ENCODE measurements at regions not wholly inside any gene's neighbourhood (a gene's known extent, or its start where the extent isn't known, plus 50 kb on each side); places are given as distances from the start of the nearest gene placed in this dataset.

DNA sequence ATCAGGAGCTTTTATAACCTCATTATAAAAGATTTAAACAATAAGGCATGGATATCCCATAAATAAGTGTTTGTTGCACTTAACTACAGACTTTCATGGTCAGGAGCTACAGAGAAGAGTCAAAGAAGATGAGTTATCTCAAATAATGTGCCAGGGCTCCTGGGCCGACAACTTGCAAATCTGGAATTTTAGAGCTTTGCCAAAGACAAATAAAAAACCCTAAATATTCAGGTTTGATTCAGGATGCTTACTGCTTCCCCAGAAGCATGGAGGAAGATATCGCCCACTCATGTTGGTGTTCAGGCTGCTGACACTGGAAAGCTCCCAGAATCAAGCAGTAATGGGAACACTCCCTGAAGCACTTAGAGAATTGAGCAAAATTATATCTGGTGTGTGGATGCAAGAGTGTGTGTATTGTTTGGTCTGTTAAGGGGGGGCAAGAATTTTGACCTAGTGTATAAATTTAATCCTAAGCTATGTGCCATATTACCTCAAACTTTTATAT lies 176.9 kb upstream of the ESRRG start:
- no peak overlapping the region for H3K4me3 ChIP-seq (replicated peaks in 1 of 2; ENCODE audit: low read depth in 2 of 2, low read length in 2 of 2)
- TF ChIP-seq, protein P1, sequence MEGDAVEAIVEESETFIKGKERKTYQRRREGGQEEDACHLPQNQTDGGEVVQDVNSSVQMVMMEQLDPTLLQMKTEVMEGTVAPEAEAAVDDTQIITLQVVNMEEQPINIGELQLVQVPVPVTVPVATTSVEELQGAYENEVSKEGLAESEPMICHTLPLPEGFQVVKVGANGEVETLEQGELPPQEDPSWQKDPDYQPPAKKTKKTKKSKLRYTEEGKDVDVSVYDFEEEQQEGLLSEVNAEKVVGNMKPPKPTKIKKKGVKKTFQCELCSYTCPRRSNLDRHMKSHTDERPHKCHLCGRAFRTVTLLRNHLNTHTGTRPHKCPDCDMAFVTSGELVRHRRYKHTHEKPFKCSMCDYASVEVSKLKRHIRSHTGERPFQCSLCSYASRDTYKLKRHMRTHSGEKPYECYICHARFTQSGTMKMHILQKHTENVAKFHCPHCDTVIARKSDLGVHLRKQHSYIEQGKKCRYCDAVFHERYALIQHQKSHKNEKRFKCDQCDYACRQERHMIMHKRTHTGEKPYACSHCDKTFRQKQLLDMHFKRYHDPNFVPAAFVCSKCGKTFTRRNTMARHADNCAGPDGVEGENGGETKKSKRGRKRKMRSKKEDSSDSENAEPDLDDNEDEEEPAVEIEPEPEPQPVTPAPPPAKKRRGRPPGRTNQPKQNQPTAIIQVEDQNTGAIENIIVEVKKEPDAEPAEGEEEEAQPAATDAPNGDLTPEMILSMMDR (IDR thresholded peaks at IDR 0.05; ENCODE audit: low read depth, low read length): no peak
- DNase-seq (ENCODE audit: low read depth in 2 of 2): no peak

DNA sequence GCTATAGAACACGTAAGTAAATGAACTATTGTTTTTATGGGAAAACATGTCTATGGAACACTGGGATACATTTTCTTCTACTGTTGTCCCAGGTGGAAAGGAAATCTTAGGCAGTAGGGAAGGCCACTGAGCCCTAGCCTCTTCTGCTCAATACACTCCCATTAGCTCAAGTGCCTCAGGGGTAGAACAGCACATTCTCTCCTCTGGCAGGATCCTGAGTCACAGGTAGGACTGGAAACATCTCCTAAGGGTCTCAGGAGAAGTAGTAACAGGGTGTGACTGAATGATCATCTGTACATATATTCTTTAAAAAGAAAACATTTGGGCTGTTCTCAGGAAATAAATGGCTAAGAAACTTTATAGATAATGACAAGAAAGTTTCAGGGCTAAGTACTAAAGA lies 175.6 kb upstream of the ESRRG start:
- no peak for DNase-seq (ENCODE audit: low read depth in 2 of 2)
- TF ChIP-seq, protein P1 (IDR thresholded peaks at IDR 0.05; ENCODE audit: low read depth, low read length): no peak
- no peak overlapping the region for H3K4me3 ChIP-seq (replicated peaks in 1 of 2; ENCODE audit: low read depth in 2 of 2, low read length in 2 of 2)

DNA sequence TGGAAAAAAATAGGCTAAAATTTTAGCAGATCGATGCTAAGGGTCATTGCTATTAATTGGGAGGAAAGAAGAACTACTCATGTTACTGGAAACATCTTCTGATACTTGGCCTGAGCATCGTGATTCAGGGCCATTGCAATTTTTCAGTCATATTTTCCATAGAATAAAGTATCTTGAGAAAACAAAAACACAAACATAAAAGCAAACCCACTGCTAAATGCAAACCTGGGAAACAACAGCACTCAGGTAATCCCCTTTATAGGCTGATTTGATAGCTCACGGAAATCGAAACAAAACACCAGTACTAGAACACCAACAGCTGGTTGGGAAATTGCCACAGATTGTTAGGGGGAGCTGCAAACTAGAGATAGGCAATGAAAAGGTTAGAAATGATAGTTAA lies 172.9 kb upstream of the ESRRG start:
- DNase-seq (ENCODE audit: low read depth in 2 of 2): no peak
- no peak overlapping the region for H3K4me3 ChIP-seq (replicated peaks in 1 of 2; ENCODE audit: low read depth in 2 of 2, low read length in 2 of 2)
- TF ChIP-seq, protein P1 (IDR thresholded peaks at IDR 0.05; ENCODE audit: low read depth, low read length): no peak

DNA sequence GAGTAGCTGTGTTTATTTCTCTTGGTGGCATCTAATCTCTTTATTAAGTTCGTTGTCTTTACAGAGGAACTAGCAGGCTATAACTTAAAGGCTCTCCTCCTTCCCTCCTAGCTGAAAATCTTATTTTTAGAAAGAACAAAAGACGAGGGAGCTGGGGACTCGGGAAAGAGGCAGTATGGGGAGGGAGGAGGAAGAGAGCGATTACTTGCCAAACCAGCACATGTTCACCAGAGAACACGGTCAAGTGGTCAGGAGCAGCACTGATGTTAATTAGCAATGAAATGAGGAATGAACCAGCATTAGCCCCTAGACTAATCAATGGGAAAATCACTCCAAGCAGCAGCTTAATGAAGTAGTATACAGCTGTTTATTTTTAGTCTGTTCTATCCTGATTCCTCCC lies 171.3 kb upstream of the ESRRG start:
- TF ChIP-seq, protein P1 (IDR thresholded peaks at IDR 0.05; ENCODE audit: low read depth, low read length): no peak
- no peak for DNase-seq (ENCODE audit: low read depth in 2 of 2)
- no peak overlapping the region for H3K4me3 ChIP-seq (replicated peaks in 1 of 2; ENCODE audit: low read depth in 2 of 2, low read length in 2 of 2)

DNA sequence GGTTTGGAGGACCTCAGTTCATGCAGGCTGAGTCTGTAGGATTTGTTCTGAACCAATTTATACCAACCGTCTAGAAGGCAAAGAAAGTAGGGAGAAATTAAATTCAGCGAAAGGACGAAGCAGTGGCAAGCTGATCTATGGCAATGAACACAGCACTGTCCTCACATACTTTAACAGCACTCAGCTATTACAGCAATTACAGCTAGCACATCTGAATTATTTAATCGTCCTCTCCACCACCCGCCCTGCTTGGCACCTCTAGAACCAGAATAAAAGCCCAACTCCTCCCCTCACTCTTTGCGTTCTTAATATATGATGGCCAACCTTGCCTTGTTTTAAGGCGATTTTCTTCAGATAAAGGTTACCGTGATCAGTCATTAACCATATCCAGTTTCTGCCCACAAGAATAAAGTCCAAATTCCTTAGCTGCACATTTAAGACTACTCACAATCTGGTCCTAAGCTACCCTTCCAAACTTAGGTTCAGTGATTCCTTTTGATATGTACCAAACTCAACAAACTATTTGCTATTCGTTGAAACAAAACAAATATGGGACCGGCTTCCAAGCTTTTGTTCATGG lies 169.4 kb upstream of the ESRRG start:
- TF ChIP-seq, protein P1 (IDR thresholded peaks at IDR 0.05; ENCODE audit: low read depth, low read length): no peak
- DNase-seq (ENCODE audit: low read depth in 2 of 2): no peak
- no peak overlapping the region for H3K4me3 ChIP-seq (replicated peaks in 1 of 2; ENCODE audit: low read depth in 2 of 2, low read length in 2 of 2)

DNA sequence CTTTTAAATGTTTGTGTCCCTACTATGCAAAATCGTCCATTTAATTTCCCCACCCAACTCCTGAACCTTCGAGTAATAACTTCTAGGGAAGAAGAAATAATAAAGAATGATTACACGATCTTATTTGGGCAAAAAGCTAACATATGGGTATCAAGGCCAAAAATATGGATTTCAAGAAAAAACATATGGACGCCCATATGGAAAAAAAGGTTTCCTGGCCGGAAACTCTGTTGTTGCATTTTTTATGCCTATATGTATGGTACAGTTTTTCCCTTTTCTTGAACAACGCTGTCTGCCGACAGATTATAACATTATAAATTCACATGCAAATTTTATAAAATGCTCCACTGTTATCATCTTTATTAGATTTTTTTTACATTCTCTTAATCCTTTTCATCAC lies 167.6 kb upstream of the ESRRG start:
- TF ChIP-seq, protein P1 (IDR thresholded peaks at IDR 0.05; ENCODE audit: low read depth, low read length): no peak
- no peak overlapping the region for H3K4me3 ChIP-seq (replicated peaks in 1 of 2; ENCODE audit: low read depth in 2 of 2, low read length in 2 of 2)
- no peak for DNase-seq (ENCODE audit: low read depth in 2 of 2)

DNA sequence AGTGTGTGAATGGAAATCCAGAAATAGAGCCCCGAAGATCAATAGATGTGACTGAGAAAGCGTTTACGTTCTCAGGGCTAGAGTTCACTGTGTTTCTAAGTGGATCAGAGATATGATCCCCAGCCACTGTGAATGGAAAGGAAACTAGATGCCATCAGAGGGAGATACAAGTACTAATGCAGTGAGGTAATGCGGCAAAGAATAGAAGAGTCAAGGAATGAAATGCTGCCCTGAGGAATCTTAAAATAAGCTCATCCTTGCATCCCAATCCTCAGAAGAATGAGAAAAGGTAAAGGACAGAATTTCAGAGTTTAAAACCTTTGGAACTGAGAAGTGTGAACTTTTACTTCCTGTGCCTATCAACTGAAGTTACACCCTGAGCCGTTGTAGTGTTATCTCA lies 165.5 kb upstream of the ESRRG start:
- DNase-seq (ENCODE audit: low read depth in 2 of 2): no peak
- H3K4me3 ChIP-seq (replicated peaks in 1 of 2; ENCODE audit: low read depth in 2 of 2, low read length in 2 of 2): no peak overlapping the region
- TF ChIP-seq, protein P1 (IDR thresholded peaks at IDR 0.05; ENCODE audit: low read depth, low read length): no peak

All from cardiac fibroblast (primary cell).